Loucy (cell line): ENCODE measurements at regions not wholly inside any gene's neighbourhood (a gene's known extent, or its start where the extent isn't known, plus 50 kb on each side); places are given as distances from the start of the nearest gene placed in this dataset.

Source experiments
- H2AFZ ChIP-seq: fragments of 200-600 bp; sonication (generic); 2 replicates; pipeline ENCODE4 v1.6.0; 2016; ENCODE audit warnings: antibody characterized with exemption, mild to moderate bottlenecking, low read length, moderate library complexity
- H3F3A ChIP-seq: fragments of 200-600 bp; 2 replicates; pipeline ENCODE4 v1.6.0; 2016; ENCODE audit warnings: antibody characterized with exemption, low read depth, mild to moderate bottlenecking
- H3K27me3 ChIP-seq: fragments of 200-600 bp; sonication (generic); 2 replicates; pipeline ENCODE4 v1.6.1; 2014; ENCODE audit warnings: low read length, mild to moderate bottlenecking; ENCODE audit not compliant: insufficient read depth, poor library complexity, severe bottlenecking
- H3K36me3 ChIP-seq: fragments of 200-600 bp; sonication (generic); 2 replicates; pipeline ENCODE4 v1.6.1; 2016; ENCODE audit warnings: low read length; ENCODE audit not compliant: insufficient read depth
- H3K4me1 ChIP-seq: fragments of 200-600 bp; sonication (generic); 2 replicates; pipeline ENCODE4 v1.5.1; 2014; ENCODE audit warnings: low read length, mild to moderate bottlenecking; ENCODE audit not compliant: insufficient read depth, poor library complexity, severe bottlenecking
- H3K4me2 ChIP-seq: fragments of 200-600 bp; sonication (generic); 2 replicates; pipeline ENCODE4 v1.6.0; 2014; ENCODE audit warnings: antibody characterized with exemption, low read length, low read depth, mild to moderate bottlenecking; ENCODE audit not compliant: poor library complexity, severe bottlenecking
- H3K4me3 ChIP-seq: fragments of 200-600 bp; sonication (generic); 2 replicates; pipeline ENCODE4 v1.5.1; 2014; ENCODE audit warnings: low read length, mild to moderate bottlenecking, mixed read lengths; ENCODE audit not compliant: poor library complexity, severe bottlenecking
- H3K79me2 ChIP-seq: fragments of 200-600 bp; sonication (generic); 2 replicates; pipeline ENCODE4 v1.6.1; 2014; ENCODE audit warnings: low read length; ENCODE audit not compliant: insufficient read depth
- H3K9ac ChIP-seq: fragments of 200-600 bp; sonication (generic); 2 replicates; pipeline ENCODE4 v1.6.0; 2014; ENCODE audit warnings: mild to moderate bottlenecking, low read depth, low read length, moderate library complexity; ENCODE audit not compliant: poor library complexity, severe bottlenecking
- H3K9me2 ChIP-seq: fragments of 200-600 bp; sonication (generic); replicated peaks from 2 replicates; pipeline ENCODE4 v1.6.1; 2016; ENCODE audit warnings: low read depth, low read length, mixed read lengths
- H3K9me3 ChIP-seq: fragments of 200-600 bp; sonication (generic); 2 replicates; pipeline ENCODE4 v1.6.1; 2014; ENCODE audit warnings: mild to moderate bottlenecking, antibody characterized with exemption, low read length, low read depth; ENCODE audit not compliant: insufficient read depth
- H4K20me1 ChIP-seq: fragments of 200-600 bp; sonication (generic); 2 replicates; pipeline ENCODE4 v1.6.0; 2014; ENCODE audit warnings: antibody characterized with exemption, low read length, mild to moderate bottlenecking; ENCODE audit not compliant: insufficient read depth, poor library complexity, severe bottlenecking
- CTCF ChIP-seq: fragments of 200-600 bp; sonication (generic); conservative IDR thresholded peaks from 2 replicates; pipeline ENCODE4 v1.5.1; 2014; ENCODE audit warnings: mild to moderate bottlenecking, antibody characterized with exemption, low read length
- EZH2phosphoT487 ChIP-seq: fragments of 200-600 bp; IDR thresholded peaks from 2 replicates; pipeline ENCODE4 v1.6.1; 2018; ENCODE audit warnings: antibody characterized with exemption, mild to moderate bottlenecking, moderate library complexity, borderline replicate concordance

DNA sequence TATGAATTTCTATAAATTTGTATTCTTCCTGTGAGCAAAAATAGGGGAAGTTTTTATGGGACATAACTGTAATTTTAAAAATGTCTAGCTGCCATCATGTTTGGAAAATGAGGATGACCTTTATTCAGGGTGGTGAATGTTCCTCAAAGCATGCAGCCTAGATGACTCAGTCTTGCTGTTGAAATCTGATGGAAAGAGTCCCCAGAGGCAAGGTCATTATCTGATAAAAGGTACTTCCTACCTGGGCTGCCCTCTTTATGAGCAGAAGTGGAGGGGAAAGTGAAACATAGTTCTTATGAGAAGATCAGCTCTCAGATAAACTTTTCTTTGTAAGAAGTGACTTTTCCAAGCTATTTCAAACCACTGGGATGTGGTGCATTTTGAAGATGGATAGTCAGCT is 1144.7 kb upstream of the PIK3C3 start:
- Histone ChIP-seq H3K79me2 (no peaks in the 10 kb centered on the region), H3K9me3 (no peaks in the 10 kb centered on the region), H3K4me1 (no peaks in the 10 kb centered on the region), H3K9me2 (no peaks in the 10 kb centered on the region), H3K36me3 (no peaks in the 10 kb centered on the region), H3K4me2 (no peak overlapping the region), H3K9ac (no peak overlapping the region), H4K20me1 (no peaks in the 10 kb centered on the region), H3K27me3 (no peaks in the 10 kb centered on the region), H2AFZ (no peak overlapping the region), H3K4me3 (no peak overlapping the region), H3F3A (no peaks in the 10 kb centered on the region)
- no peak for TF ChIP-seq CTCF
- TF ChIP-seq EZH2phosphoT487 = no peak

GRCh38 chr18:40789286-40789685 is 1165.7 kb upstream of the PIK3C3 start:
- no peaks in the 10 kb centered on the region for H3K36me3 ChIP-seq
- no peaks in the 10 kb centered on the region for H3K27me3 ChIP-seq
- no peak overlapping the region for H3K4me2 ChIP-seq
- TF ChIP-seq EZH2phosphoT487 (no peak), CTCF (no peak)
- H3K9me3 ChIP-seq = no peaks in the 10 kb centered on the region
- no peaks in the 10 kb centered on the region for H3K4me1 ChIP-seq
- no peaks in the 10 kb centered on the region for H4K20me1 ChIP-seq
- no peaks in the 10 kb centered on the region for H3K79me2 ChIP-seq
- no peak overlapping the region for H3K9ac ChIP-seq
- H3F3A ChIP-seq = no peaks in the 10 kb centered on the region
- H2AFZ ChIP-seq = no peak overlapping the region
- H3K9me2 ChIP-seq = no peaks in the 10 kb centered on the region
- H3K4me3 ChIP-seq = no peak overlapping the region

GRCh38 chr18:40782453-40783130 is 1172.4 kb upstream of the PIK3C3 start:
- Histone ChIP-seq H3K79me2 (no peaks in the 10 kb centered on the region), H3K4me1 (no peaks in the 10 kb centered on the region), H3K36me3 (no peaks in the 10 kb centered on the region), H3K9me3 (no peaks in the 10 kb centered on the region), H4K20me1 (no peaks in the 10 kb centered on the region), H3F3A (no peaks in the 10 kb centered on the region), H3K27me3 (no peaks in the 10 kb centered on the region), H2AFZ (no peak overlapping the region), H3K4me2 (no peak overlapping the region), H3K9ac (no peak overlapping the region), H3K9me2 (no peaks in the 10 kb centered on the region), H3K4me3 (no peak overlapping the region)
- TF ChIP-seq CTCF (no peak), EZH2phosphoT487 (no peak)
